ENCODE measurements at regions not wholly inside any gene's neighbourhood (a gene's known extent, or its start where the extent isn't known, plus 50 kb on each side); places are given as distances from the start of the nearest gene placed in this dataset.
"Not testable (repeated sequence)": the region's sequence is repeated elsewhere in the genome, so short reads cannot be mapped to it uniquely, and the experiment has no call there.

- no peak for DNase-seq
- no peaks in the 10 kb centered on the region for H3K36me3 ChIP-seq
- in situ Hi-C loops (cut with MboI; ENCODE audit: low pct_ligation_motif_present in 1 of 4, low pct_unique_long_range_greater_than_20kb in 1 of 4, low sequenced_read_pairs in 3 of 4): no loop called here
- WGBS, 2 donors (ENCODE audit: low coverage in 1 of 2): 85 to 87% methylated on average over 5 of the region's 5 CpGs
- H3K27me3 ChIP-seq: no peaks in the 10 kb centered on the region
- H3K4me3 ChIP-seq: no peak overlapping the region
- no peak overlapping the region for H3K27ac ChIP-seq
- H3K4me1 ChIP-seq: no peaks in the 10 kb centered on the region
- TF ChIP-seq POLR2A (IDR thresholded peaks at IDR 0.05) (no peak), POLR2AphosphoS5 (IDR thresholded peaks at IDR 0.05) (no peak), EP300 (IDR thresholded peaks at IDR 0.05; ENCODE audit: low read depth) (no peak)
- TF ChIP-seq, protein P1, sequence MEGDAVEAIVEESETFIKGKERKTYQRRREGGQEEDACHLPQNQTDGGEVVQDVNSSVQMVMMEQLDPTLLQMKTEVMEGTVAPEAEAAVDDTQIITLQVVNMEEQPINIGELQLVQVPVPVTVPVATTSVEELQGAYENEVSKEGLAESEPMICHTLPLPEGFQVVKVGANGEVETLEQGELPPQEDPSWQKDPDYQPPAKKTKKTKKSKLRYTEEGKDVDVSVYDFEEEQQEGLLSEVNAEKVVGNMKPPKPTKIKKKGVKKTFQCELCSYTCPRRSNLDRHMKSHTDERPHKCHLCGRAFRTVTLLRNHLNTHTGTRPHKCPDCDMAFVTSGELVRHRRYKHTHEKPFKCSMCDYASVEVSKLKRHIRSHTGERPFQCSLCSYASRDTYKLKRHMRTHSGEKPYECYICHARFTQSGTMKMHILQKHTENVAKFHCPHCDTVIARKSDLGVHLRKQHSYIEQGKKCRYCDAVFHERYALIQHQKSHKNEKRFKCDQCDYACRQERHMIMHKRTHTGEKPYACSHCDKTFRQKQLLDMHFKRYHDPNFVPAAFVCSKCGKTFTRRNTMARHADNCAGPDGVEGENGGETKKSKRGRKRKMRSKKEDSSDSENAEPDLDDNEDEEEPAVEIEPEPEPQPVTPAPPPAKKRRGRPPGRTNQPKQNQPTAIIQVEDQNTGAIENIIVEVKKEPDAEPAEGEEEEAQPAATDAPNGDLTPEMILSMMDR (IDR thresholded peaks at IDR 0.05): no peak
- intact Hi-C loops (cut with DNase I; ENCODE audit: low total_unique reads): no loop called here
- H3K9me3 ChIP-seq: no peaks in the 10 kb centered on the region
These were observed 108.2 kb downstream of the PHETA1 start for GRCh38 chr12:111260732-111261131.

DNA sequence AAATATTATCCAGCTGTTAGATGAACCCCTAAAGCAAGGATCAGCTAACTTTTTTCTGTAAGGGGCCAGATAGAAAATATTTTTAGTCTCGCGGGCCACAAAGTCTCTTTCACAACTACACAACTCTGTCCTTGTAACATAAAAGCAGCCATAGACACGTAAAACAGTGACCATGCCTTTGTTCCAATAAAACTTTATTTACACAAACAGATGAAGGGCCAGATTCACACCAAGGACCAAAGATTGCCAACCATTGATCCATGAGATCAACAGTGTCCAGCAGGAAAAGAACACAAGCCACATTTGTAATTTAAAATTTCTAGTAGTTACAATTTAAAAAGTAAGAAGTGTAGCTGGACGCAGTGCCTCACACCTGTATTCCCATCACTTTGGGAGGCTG, 109.7 kb downstream of the PHETA1 start:
- Histone ChIP-seq H3K27ac (no peak overlapping the region), H3K9me3 (no peaks in the 10 kb centered on the region), H3K4me1 (no peaks in the 10 kb centered on the region), H3K4me3 (no peak overlapping the region), H3K27me3 (no peaks in the 10 kb centered on the region), H3K36me3 (no peaks in the 10 kb centered on the region)
- 80 to 98% methylated on average over 4 of the region's 4 CpGs for WGBS, 2 donors (ENCODE audit: low coverage in 1 of 2)
- DNase-seq: no peak
- intact Hi-C loops (cut with DNase I; ENCODE audit: low total_unique reads) (no loop called here), in situ Hi-C loops (cut with MboI; ENCODE audit: low pct_ligation_motif_present in 1 of 4, low pct_unique_long_range_greater_than_20kb in 1 of 4, low sequenced_read_pairs in 3 of 4) (no loop called here)
- no peak for TF ChIP-seq EP300 (IDR thresholded peaks at IDR 0.05; ENCODE audit: low read depth)
- TF ChIP-seq, protein P1 (IDR thresholded peaks at IDR 0.05): no peak
- no peak for TF ChIP-seq POLR2A (IDR thresholded peaks at IDR 0.05)
- TF ChIP-seq POLR2AphosphoS5 (IDR thresholded peaks at IDR 0.05): no peak

- H3K27ac ChIP-seq; DNase-seq; H3K4me1 ChIP-seq; H3K4me3 ChIP-seq; H3K27me3 ChIP-seq; H3K9me3 ChIP-seq; H3K36me3 ChIP-seq; in situ Hi-C loops (cut with MboI; ENCODE audit: low pct_ligation_motif_present in 1 of 4, low pct_unique_long_range_greater_than_20kb in 1 of 4, low sequenced_read_pairs in 3 of 4); intact Hi-C loops (cut with DNase I; ENCODE audit: low total_unique reads): not testable (repeated sequence)
- WGBS, 2 donors (ENCODE audit: low coverage in 1 of 2): 92 to 93% methylated on average over 3 to 10 of the region's 10 CpGs
These were observed 110.8 kb downstream of the PHETA1 start for GRCh38 chr12:111258081-111258480.

GRCh38 chr12:111257435-111257902, 111.4 kb downstream of the PHETA1 start:
- Histone ChIP-seq H3K9me3 (no peaks in the 10 kb centered on the region), H3K4me1 (no peaks in the 10 kb centered on the region), H3K27ac (no peak overlapping the region), H3K36me3 (no peaks in the 10 kb centered on the region), H3K27me3 (no peaks in the 10 kb centered on the region), H3K4me3 (no peak overlapping the region)
- TF ChIP-seq POLR2A (IDR thresholded peaks at IDR 0.05) (no peak), EP300 (IDR thresholded peaks at IDR 0.05; ENCODE audit: low read depth) (no peak), POLR2AphosphoS5 (IDR thresholded peaks at IDR 0.05) (no peak)
- TF ChIP-seq, protein P1 (IDR thresholded peaks at IDR 0.05): no peak
- no peak for DNase-seq
- in situ Hi-C loops (cut with MboI; ENCODE audit: low pct_ligation_motif_present in 1 of 4, low pct_unique_long_range_greater_than_20kb in 1 of 4, low sequenced_read_pairs in 3 of 4): no loop called here
- intact Hi-C loops (cut with DNase I; ENCODE audit: low total_unique reads): no loop called here

- Histone ChIP-seq H3K4me1 (no peaks in the 10 kb centered on the region), H3K27me3 (no peaks in the 10 kb centered on the region), H3K9me3 (no peaks in the 10 kb centered on the region), H3K27ac (no peak overlapping the region), H3K36me3 (no peaks in the 10 kb centered on the region), H3K4me3 (no peak overlapping the region)
- in situ Hi-C loops (cut with MboI; ENCODE audit: low pct_ligation_motif_present in 1 of 4, low pct_unique_long_range_greater_than_20kb in 1 of 4, low sequenced_read_pairs in 3 of 4) (no loop called here), intact Hi-C loops (cut with DNase I; ENCODE audit: low total_unique reads) (no loop called here)
- TF ChIP-seq EP300 (IDR thresholded peaks at IDR 0.05; ENCODE audit: low read depth): no peak
- TF ChIP-seq POLR2AphosphoS5 (IDR thresholded peaks at IDR 0.05): no peak
- no peak for TF ChIP-seq POLR2A (IDR thresholded peaks at IDR 0.05)
- TF ChIP-seq, protein P1 (IDR thresholded peaks at IDR 0.05): no peak
- 43 to 56% methylated on average over 1 to 10 of the region's 10 CpGs for WGBS, 2 donors (ENCODE audit: low coverage in 1 of 2)
- DNase-seq: no peak
These were observed 112.1 kb downstream of the PHETA1 start for GRCh38 chr12:111256629-111257434.

All from transverse colon (tissue), 4 donors.